Muscle layer of duodenum (tissue), 2 donors: ENCODE measurements at regions not wholly inside any gene's neighbourhood (a gene's known extent, or its start where the extent isn't known, plus 50 kb on each side); places are given as distances from the start of the nearest gene placed in this dataset.

Experiments used
- H3K27ac ChIP-seq: one replicate; pipeline ENCODE4 v1.7.0; 2013; ENCODE audit warnings: mild to moderate bottlenecking, low read length
- H3K27me3 ChIP-seq: one replicate; pipeline ENCODE4 v1.7.0; 2013; ENCODE audit warnings: low read depth, mild to moderate bottlenecking, control low read depth, low read length
- H3K36me3 ChIP-seq, 2 donors: one replicate each; pipeline ENCODE4 v1.7.0; 2013; ENCODE audit warnings: low read length in 2 of 2, control low read depth in 1 of 2, mild to moderate bottlenecking in 1 of 2; ENCODE audit not compliant: insufficient read depth in 2 of 2, control insufficient read depth in 1 of 2
- H3K4me1 ChIP-seq, 2 donors: one replicate each; pipeline ENCODE4 v1.7.0; 2013; ENCODE audit warnings: low read length in 2 of 2, mild to moderate bottlenecking in 2 of 2, control low read depth in 1 of 2, moderate library complexity in 1 of 2; ENCODE audit not compliant: insufficient read depth in 2 of 2, control insufficient read depth in 1 of 2
- H3K4me3 ChIP-seq, 2 donors: one replicate each; pipeline ENCODE4 v1.7.0; 2013; ENCODE audit warnings: low read length in 2 of 2, low read depth in 1 of 2, mild to moderate bottlenecking in 1 of 2
- H3K9me3 ChIP-seq, 2 donors: one replicate each; pipeline ENCODE4 v1.7.0; 2013; ENCODE audit warnings: low read length in 2 of 2, control low read depth in 1 of 2, mild to moderate bottlenecking in 1 of 2; ENCODE audit not compliant: control insufficient read depth in 1 of 2
- donor health status: healthy.

GRCh38 chr2:239564587-239564986 lies 163.8 kb upstream of the HDAC4 start:
- Histone ChIP-seq H3K9me3 (no peaks in the 10 kb centered on the region), H3K27ac (no peak overlapping the region), H3K4me3 (no peak overlapping the region), H3K4me1 (no peaks in the 10 kb centered on the region), H3K36me3 (no peaks in the 10 kb centered on the region), H3K27me3 (no peaks in the 10 kb centered on the region)

- Histone ChIP-seq H3K27ac (no peak overlapping the region), H3K27me3 (no peaks in the 10 kb centered on the region)
Measured at GRCh38 chr2:239563561-239563960, 162.7 kb upstream of the HDAC4 start.

GRCh38 chr2:239561446-239562001 lies 160.7 kb upstream of the HDAC4 start:
- Histone ChIP-seq H3K4me1 (no peaks in the 10 kb centered on the region), H3K4me3 (no peak overlapping the region), H3K9me3 (no peaks in the 10 kb centered on the region), H3K27me3 (no peaks in the 10 kb centered on the region), H3K27ac (no peak overlapping the region), H3K36me3 (no peaks in the 10 kb centered on the region)

More at GRCh38 chr2:239563561-239563960, 162.7 kb upstream of the HDAC4 start:
- no peaks in the 10 kb centered on the region for H3K36me3 ChIP-seq
- no peaks in the 10 kb centered on the region for H3K4me1 ChIP-seq
- no peaks in the 10 kb centered on the region for H3K9me3 ChIP-seq
- H3K4me3 ChIP-seq: no peak overlapping the region

- no peak overlapping the region for H3K27ac ChIP-seq
- no peaks in the 10 kb centered on the region for H3K9me3 ChIP-seq
- H3K36me3 ChIP-seq: no peaks in the 10 kb centered on the region
- no peak overlapping the region for H3K4me3 ChIP-seq
- no peaks in the 10 kb centered on the region for H3K4me1 ChIP-seq
- no peaks in the 10 kb centered on the region for H3K27me3 ChIP-seq
Measured at GRCh38 chr2:239559417-239560261, 158.8 kb upstream of the HDAC4 start.

GRCh38 chr2:239558661-239559060 lies 157.8 kb upstream of the HDAC4 start:
- H3K27me3 ChIP-seq: no peaks in the 10 kb centered on the region
- H3K9me3 ChIP-seq: no peaks in the 10 kb centered on the region
- H3K4me1 ChIP-seq: no peaks in the 10 kb centered on the region
- H3K4me3 ChIP-seq: no peak overlapping the region
- no peak overlapping the region for H3K27ac ChIP-seq
- H3K36me3 ChIP-seq: no peaks in the 10 kb centered on the region

GRCh38 chr2:239557516-239557915 lies 156.7 kb upstream of the HDAC4 start:
- Histone ChIP-seq H3K27me3 (no peaks in the 10 kb centered on the region), H3K4me3 (no peak overlapping the region), H3K36me3 (no peaks in the 10 kb centered on the region), H3K4me1 (no peaks in the 10 kb centered on the region), H3K27ac (no peak overlapping the region), H3K9me3 (no peaks in the 10 kb centered on the region)

- H3K4me3 ChIP-seq: no peak overlapping the region
- no peak overlapping the region for H3K27ac ChIP-seq
- H3K27me3 ChIP-seq: no peaks in the 10 kb centered on the region
Measured at GRCh38 chr2:239555571-239555905, 154.7 kb upstream of the HDAC4 start.

GRCh38 chr2:239554766-239555570 lies 154.1 kb upstream of the HDAC4 start:
- H3K4me3 ChIP-seq: no peak overlapping the region
- no peaks in the 10 kb centered on the region for H3K36me3 ChIP-seq
- H3K9me3 ChIP-seq: no peaks in the 10 kb centered on the region
- H3K27ac ChIP-seq: no peak overlapping the region
- H3K27me3 ChIP-seq: no peaks in the 10 kb centered on the region
- H3K4me1 ChIP-seq: no peaks in the 10 kb centered on the region

More at GRCh38 chr2:239555571-239555905, 154.7 kb upstream of the HDAC4 start:
- H3K36me3 ChIP-seq: no peaks in the 10 kb centered on the region
- no peaks in the 10 kb centered on the region for H3K4me1 ChIP-seq
- no peaks in the 10 kb centered on the region for H3K9me3 ChIP-seq

- no peaks in the 10 kb centered on the region for H3K4me1 ChIP-seq
- no peak overlapping the region for H3K27ac ChIP-seq
- H3K27me3 ChIP-seq: no peaks in the 10 kb centered on the region
Measured at GRCh38 chr2:239553376-239554000, 152.7 kb upstream of the HDAC4 start.

GRCh38 chr2:239552213-239552926 lies 151.6 kb upstream of the HDAC4 start:
- Histone ChIP-seq H3K4me1 (no peaks in the 10 kb centered on the region), H3K4me3 (no peak overlapping the region), H3K27ac (no peak overlapping the region), H3K9me3 (no peaks in the 10 kb centered on the region), H3K36me3 (no peaks in the 10 kb centered on the region), H3K27me3 (no peaks in the 10 kb centered on the region)

More at GRCh38 chr2:239553376-239554000, 152.7 kb upstream of the HDAC4 start:
- no peaks in the 10 kb centered on the region for H3K36me3 ChIP-seq
- H3K4me3 ChIP-seq: no peak overlapping the region
- no peaks in the 10 kb centered on the region for H3K9me3 ChIP-seq
